ENCODE measurements at regions not wholly inside any gene's neighbourhood (a gene's known extent, or its start where the extent isn't known, plus 50 kb on each side); places are given as distances from the start of the nearest gene placed in this dataset.

DNA sequence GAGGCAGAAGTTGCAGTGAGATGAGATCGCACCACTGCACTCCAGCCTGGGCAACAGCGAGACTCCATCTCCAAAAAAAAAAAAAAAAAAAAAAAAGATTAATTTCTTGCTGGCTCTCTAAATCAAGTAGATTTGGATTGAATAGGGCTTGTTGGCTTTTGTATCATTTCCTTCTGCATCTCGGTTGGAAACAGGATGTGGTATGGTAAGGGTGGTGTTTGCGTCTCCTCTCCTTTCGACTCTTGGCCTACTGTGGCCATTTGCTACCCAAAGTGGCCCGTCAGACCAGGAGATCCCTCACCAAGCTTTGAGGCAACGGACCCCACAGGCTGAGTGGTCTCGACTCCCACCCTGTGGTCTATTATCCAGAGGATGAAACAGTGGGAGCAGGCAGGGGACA, 168.0 kb upstream of the IRX3 start:
- no peak for TF ChIP-seq CTCF (IDR thresholded peaks at IDR 0.05)
- TF ChIP-seq POLR2A (IDR thresholded peaks at IDR 0.05) = no peak
